GM23248 (cell line): ENCODE measurements at regions not wholly inside any gene's neighbourhood (a gene's known extent, or its start where the extent isn't known, plus 50 kb on each side); places are given as distances from the start of the nearest gene placed in this dataset.

Experiments used
- EZH2 ChIP-seq: fragments of 200-600 bp; sonication (generic); IDR thresholded peaks from 2 replicates; pipeline ENCODE4 v1.6.1; 2018; ENCODE audit warnings: antibody characterized with exemption, mild to moderate bottlenecking; ENCODE audit not compliant: insufficient read depth, poor library complexity, severe bottlenecking
- EZH2phosphoT487 ChIP-seq: fragments of 200-600 bp; sonication (generic); IDR thresholded peaks from 2 replicates; pipeline ENCODE4 v1.6.1; 2018; ENCODE audit warnings: antibody characterized with exemption, moderate library complexity, mild to moderate bottlenecking, low read depth; ENCODE audit not compliant: insufficient read depth

- TF ChIP-seq EZH2phosphoT487 = no peak
- TF ChIP-seq EZH2 = no peak
Observed at GRCh38 chr9:30356221-30356620, 2028.2 kb upstream of the ACO1 start.
